HEK293 (cell line): ENCODE measurements at regions not wholly inside any gene's neighbourhood (a gene's known extent, or its start where the extent isn't known, plus 50 kb on each side); places are given as distances from the start of the nearest gene placed in this dataset.
A peak's percentile ranks its signal among the peaks of the same experiment; 100 is the strongest.

Source experiments
- CTCF ChIA-PET: fragments of 350-600 bp; formaldehyde crosslinking; extraction: SDS; loops from one replicate; lab custom pipeline; 2021; ENCODE audit warnings: antibody characterized with exemption; lab: Yijun Ruan, JAX
- POLR2A ChIA-PET: fragments of 300-600 bp; formaldehyde crosslinking; extraction: SDS; loops from one replicate; lab custom pipeline; 2020; ENCODE audit warnings: antibody characterized with exemption, inconsistent platforms; lab: Yijun Ruan, JAX
- H3K27ac ChIP-seq: fragments of 200-500 bp; sonication (Bioruptor generic); 2 replicates; pipeline ENCODE4 v1.5.1; 2014; ENCODE audit warnings: low read depth, low read length, control low read depth, inconsistent platforms; ENCODE audit errors: extremely low read depth
- H3K36me3 ChIP-seq, 2 experiments: fragments of 200-500 bp in 1 of 2; sonication (Bioruptor generic) in 1 of 2; 1 replicate in 1 of 2; 2 replicates in 1 of 2; pipeline ENCODE4 v1.5.1; 2014 to 2017; ENCODE audit warnings: inconsistent platforms in 2 of 2, low read length in 2 of 2; ENCODE audit not compliant: control insufficient read depth in 2 of 2, insufficient read depth in 1 of 2
- H3K4me1 ChIP-seq: fragments of 200-500 bp; sonication (Bioruptor generic); 2 replicates; pipeline ENCODE4 v1.5.1; 2014; ENCODE audit warnings: mild to moderate bottlenecking, low read length, inconsistent platforms; ENCODE audit not compliant: control insufficient read depth, insufficient read depth
- H3K4me3 ChIP-seq: 2 replicates; pipeline ENCODE4 v1.5.1; 2011; ENCODE audit warnings: low read depth, mild to moderate bottlenecking, control low read depth, low read length, moderate library complexity
- H3K9me3 ChIP-seq: fragments of 200-500 bp; sonication (Bioruptor generic); 2 replicates; pipeline ENCODE4 v1.5.1; 2014; ENCODE audit warnings: low read depth, low read length, inconsistent platforms; ENCODE audit not compliant: control insufficient read depth, insufficient read depth
- BCL11B ChIP-seq: fragments of 450-650 bp; formaldehyde crosslinking; IDR thresholded peaks from 2 replicates; pipeline ENCODE4 v1.5.1; 2016; ENCODE audit warnings: low read depth, missing biosample characterization, missing genetic modification characterization
- EGR2 ChIP-seq: fragments of 450-650 bp; formaldehyde crosslinking; IDR thresholded peaks from 2 replicates; pipeline ENCODE4 v1.5.1; 2016; ENCODE audit warnings: low read depth, missing biosample characterization, missing genetic modification characterization
- MZF1 ChIP-seq: fragments of 450-650 bp; formaldehyde crosslinking; IDR thresholded peaks from 2 replicates; pipeline ENCODE4 v1.5.1; 2017; ENCODE audit warnings: missing biosample characterization, missing genetic modification characterization, borderline replicate concordance
- PRDM2 ChIP-seq: fragments of 450-650 bp; formaldehyde crosslinking; IDR thresholded peaks from 2 replicates; pipeline ENCODE4 v1.5.1; 2016; ENCODE audit warnings: missing biosample characterization, missing genetic modification characterization, borderline replicate concordance
- YY2 ChIP-seq: fragments of 450-650 bp; formaldehyde crosslinking; IDR thresholded peaks from 2 replicates; pipeline ENCODE4 v1.5.1; 2016; ENCODE audit warnings: missing biosample characterization, missing genetic modification characterization
- ZIC2 ChIP-seq: fragments of 450-650 bp; formaldehyde crosslinking; IDR thresholded peaks from 2 replicates; pipeline ENCODE4 v1.5.1; 2016; ENCODE audit warnings: missing biosample characterization, missing genetic modification characterization
- ZNF138 ChIP-seq: fragments of 450-650 bp; formaldehyde crosslinking; IDR thresholded peaks from 2 replicates; pipeline ENCODE4 v1.5.1; 2016; ENCODE audit warnings: missing biosample characterization, missing genetic modification characterization, borderline replicate concordance
- ZNF148 ChIP-seq: fragments of 450-650 bp; formaldehyde crosslinking; IDR thresholded peaks from 2 replicates; pipeline ENCODE4 v1.5.0; 2017; ENCODE audit warnings: missing biosample characterization, missing genetic modification characterization, borderline replicate concordance
- ZNF16 ChIP-seq: fragments of 450-650 bp; formaldehyde crosslinking; IDR thresholded peaks from 2 replicates; pipeline ENCODE4 v1.5.1; 2016; ENCODE audit warnings: low read depth, missing biosample characterization, missing genetic modification characterization
- ZNF398 ChIP-seq: fragments of 450-650 bp; formaldehyde crosslinking; IDR thresholded peaks from 2 replicates; pipeline ENCODE4 v1.5.1; 2017; ENCODE audit warnings: missing biosample characterization, missing genetic modification characterization
- ZNF621 ChIP-seq: fragments of 450-650 bp; formaldehyde crosslinking; IDR thresholded peaks from 2 replicates; pipeline ENCODE4 v1.5.1; 2017; ENCODE audit warnings: missing biosample characterization, missing genetic modification characterization
- ZNF629 ChIP-seq: fragments of 450-650 bp; formaldehyde crosslinking; IDR thresholded peaks from 2 replicates; pipeline ENCODE4 v1.5.1; 2017; ENCODE audit warnings: missing biosample characterization, missing genetic modification characterization
- ZNF837 ChIP-seq: fragments of 450-650 bp; formaldehyde crosslinking; IDR thresholded peaks from 2 replicates; pipeline ENCODE4 v1.5.1; 2016; ENCODE audit warnings: missing biosample characterization, missing genetic modification characterization
- ZNF843 ChIP-seq: fragments of 450-650 bp; formaldehyde crosslinking; IDR thresholded peaks from 2 replicates; pipeline ENCODE4 v1.5.1; 2016; ENCODE audit warnings: missing biosample characterization, missing genetic modification characterization
- ZXDB ChIP-seq: fragments of 450-650 bp; formaldehyde crosslinking; IDR thresholded peaks from 2 replicates; pipeline ENCODE4 v1.5.1; 2016; ENCODE audit warnings: missing biosample characterization, missing genetic modification characterization
- TF ChIP-seq, protein P1 (sequence below): fragments of 450-650 bp; formaldehyde crosslinking; IDR thresholded peaks from 2 replicates; pipeline ENCODE4 v1.5.1; 2016; ENCODE audit warnings: missing biosample characterization, missing genetic modification characterization
- TF ChIP-seq, protein P2 (sequence below): fragments of 450-650 bp; formaldehyde crosslinking; IDR thresholded peaks from 2 replicates; pipeline ENCODE4 v1.5.1; 2017; ENCODE audit warnings: missing biosample characterization, missing genetic modification characterization
- TF ChIP-seq, protein P3 (sequence below): fragments of 450-650 bp; formaldehyde crosslinking; IDR thresholded peaks from 2 replicates; pipeline ENCODE4 v1.5.1; 2016; ENCODE audit warnings: missing biosample characterization, missing genetic modification characterization

DNA sequence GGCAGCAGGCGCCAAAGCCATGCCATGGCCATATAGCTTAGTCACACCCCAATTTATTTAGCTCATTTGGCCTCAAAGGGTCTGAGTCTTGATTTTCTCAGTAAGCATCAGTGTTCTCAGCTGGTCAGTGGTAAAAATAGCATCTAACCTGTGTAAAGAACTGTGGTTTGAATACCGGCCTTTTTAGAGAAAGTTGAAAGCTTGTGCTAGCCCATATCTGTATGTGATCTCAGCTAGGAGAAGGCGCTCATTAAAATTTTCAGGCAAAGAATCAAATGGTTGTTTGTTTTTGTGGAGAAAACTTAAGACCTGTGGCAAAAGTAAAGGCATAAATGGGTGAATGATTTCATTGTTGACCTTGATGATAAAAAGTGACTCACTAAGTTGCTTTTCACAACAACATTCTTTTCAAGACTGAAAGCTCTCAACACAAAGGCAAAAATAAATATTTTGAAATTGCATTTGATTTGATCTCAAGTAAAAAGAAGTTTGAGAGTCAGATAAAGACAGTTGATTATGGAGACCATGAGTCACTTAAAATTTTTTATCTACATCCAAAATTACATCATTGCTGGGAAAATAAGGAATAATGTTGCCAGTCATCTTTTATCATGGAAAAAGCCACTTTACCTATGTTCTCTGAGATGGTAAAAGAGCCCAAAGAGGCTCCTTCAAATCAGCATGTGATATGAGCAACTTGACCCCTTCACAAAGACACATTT, 128.5 kb upstream of the RGS6 start (continued):
- TF ChIP-seq ZNF148 (tag by site-specific recombination) (no peak), ZNF629 (tag by site-specific recombination) (0 out of 2 replicates have a peak, but pooled peaks have one; percentile 13), YY2 (tag by site-specific recombination) (no peak), BCL11B (tag by site-specific recombination) (no peak), ZNF398 (0 out of 2 replicates have a peak, but pooled peaks have one; percentile 13), ZNF621 (tag by site-specific recombination) (no peak), ZNF843 (tag by site-specific recombination) (peak; percentile 46; the same call in 1 of the 2 replicates), ZXDB (tag by site-specific recombination) (peak; percentile 13; the same call in 1 of the 2 replicates), ZNF16 (tag by site-specific recombination) (no peak)
- TF ChIP-seq, protein P1, sequence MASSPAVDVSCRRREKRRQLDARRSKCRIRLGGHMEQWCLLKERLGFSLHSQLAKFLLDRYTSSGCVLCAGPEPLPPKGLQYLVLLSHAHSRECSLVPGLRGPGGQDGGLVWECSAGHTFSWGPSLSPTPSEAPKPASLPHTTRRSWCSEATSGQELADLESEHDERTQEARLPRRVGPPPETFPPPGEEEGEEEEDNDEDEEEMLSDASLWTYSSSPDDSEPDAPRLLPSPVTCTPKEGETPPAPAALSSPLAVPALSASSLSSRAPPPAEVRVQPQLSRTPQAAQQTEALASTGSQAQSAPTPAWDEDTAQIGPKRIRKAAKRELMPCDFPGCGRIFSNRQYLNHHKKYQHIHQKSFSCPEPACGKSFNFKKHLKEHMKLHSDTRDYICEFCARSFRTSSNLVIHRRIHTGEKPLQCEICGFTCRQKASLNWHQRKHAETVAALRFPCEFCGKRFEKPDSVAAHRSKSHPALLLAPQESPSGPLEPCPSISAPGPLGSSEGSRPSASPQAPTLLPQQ (tag by site-specific recombination): 0 out of 2 replicates have a peak, but pooled peaks have one; percentile 46
- TF ChIP-seq, protein P2, sequence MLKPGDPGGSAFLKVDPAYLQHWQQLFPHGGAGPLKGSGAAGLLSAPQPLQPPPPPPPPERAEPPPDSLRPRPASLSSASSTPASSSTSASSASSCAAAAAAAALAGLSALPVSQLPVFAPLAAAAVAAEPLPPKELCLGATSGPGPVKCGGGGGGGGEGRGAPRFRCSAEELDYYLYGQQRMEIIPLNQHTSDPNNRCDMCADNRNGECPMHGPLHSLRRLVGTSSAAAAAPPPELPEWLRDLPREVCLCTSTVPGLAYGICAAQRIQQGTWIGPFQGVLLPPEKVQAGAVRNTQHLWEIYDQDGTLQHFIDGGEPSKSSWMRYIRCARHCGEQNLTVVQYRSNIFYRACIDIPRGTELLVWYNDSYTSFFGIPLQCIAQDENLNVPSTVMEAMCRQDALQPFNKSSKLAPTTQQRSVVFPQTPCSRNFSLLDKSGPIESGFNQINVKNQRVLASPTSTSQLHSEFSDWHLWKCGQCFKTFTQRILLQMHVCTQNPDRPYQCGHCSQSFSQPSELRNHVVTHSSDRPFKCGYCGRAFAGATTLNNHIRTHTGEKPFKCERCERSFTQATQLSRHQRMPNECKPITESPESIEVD (tag by site-specific recombination): peak; percentile 73

- ChIA-PET CTCF (no interaction called here), POLR2A (no interaction called here)
- Histone ChIP-seq H3K27ac (no peak overlapping the region), H3K9me3 (no peaks in the 10 kb centered on the region), H3K4me3 (no peak overlapping the region), H3K4me1 (peaks cover 19% of the 10 kb centered on the region), H3K36me3 (no peaks in the 10 kb centered on the region)
- no peak for TF ChIP-seq ZNF138
- no peak for TF ChIP-seq EGR2 (tag by site-specific recombination)
- no peak for TF ChIP-seq ZIC2
- no peak for TF ChIP-seq BCL11B (tag by site-specific recombination)
- no peak for TF ChIP-seq PRDM2
- TF ChIP-seq MZF1 (tag by site-specific recombination): no peak
- TF ChIP-seq ZNF837 (tag by site-specific recombination): no peak
- TF ChIP-seq, protein P3, sequence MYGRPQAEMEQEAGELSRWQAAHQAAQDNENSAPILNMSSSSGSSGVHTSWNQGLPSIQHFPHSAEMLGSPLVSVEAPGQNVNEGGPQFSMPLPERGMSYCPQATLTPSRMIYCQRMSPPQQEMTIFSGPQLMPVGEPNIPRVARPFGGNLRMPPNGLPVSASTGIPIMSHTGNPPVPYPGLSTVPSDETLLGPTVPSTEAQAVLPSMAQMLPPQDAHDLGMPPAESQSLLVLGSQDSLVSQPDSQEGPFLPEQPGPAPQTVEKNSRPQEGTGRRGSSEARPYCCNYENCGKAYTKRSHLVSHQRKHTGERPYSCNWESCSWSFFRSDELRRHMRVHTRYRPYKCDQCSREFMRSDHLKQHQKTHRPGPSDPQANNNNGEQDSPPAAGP (tag by site-specific recombination): no peak
These were observed 127.2 kb upstream of the RGS6 start for GRCh38 chr14:71804992-71805391.
